ENCODE measurements at regions not wholly inside any gene's neighbourhood (a gene's known extent, or its start where the extent isn't known, plus 50 kb on each side); places are given as distances from the start of the nearest gene placed in this dataset.

GRCh38 chr5:17730421-17730820 lies 96.2 kb downstream of the TAF11L14 start:
- TF ChIP-seq CTCF (conservative IDR thresholded peaks at IDR 0.05 in 1 of 2, IDR thresholded peaks at IDR 0.05 in 1 of 2; ENCODE audit: low read depth in 1 of 2, low read length in 2 of 2) = no peak
- TF ChIP-seq EZH2 (IDR thresholded peaks at IDR 0.05; ENCODE audit: low read length, missing control alignments) = no peak
